IMR-90 (cell line): ENCODE measurements at regions not wholly inside any gene's neighbourhood (a gene's known extent, or its start where the extent isn't known, plus 50 kb on each side); places are given as distances from the start of the nearest gene placed in this dataset.

ENCODE experiments used
- ATAC-seq: fragments of 200-7000 bp; cut with Tn5 transposase; 2 replicates; pipeline ENCODE4 v1.9.1; 2020; ENCODE audit warnings: low read depth, mild to moderate bottlenecking, moderate library complexity
- BruUV-seq: library from RNA; stranded (reverse); fragments of 400-500 nt; replicated peaks from 2 replicates; lab custom pipeline; 2021; lab: Mats Ljungman, UMichigan
- CTCF ChIA-PET: fragments of 300-600 bp; formaldehyde crosslinking; extraction: SDS; loops from one replicate; lab custom pipeline; 2021; ENCODE audit warnings: antibody characterized with exemption; lab: Yijun Ruan, JAX
- POLR2A ChIA-PET: fragments of 300-600 bp; sonication (Branson Sonifier 250); formaldehyde crosslinking; loops from one replicate; lab custom pipeline; 2022; ENCODE audit warnings: antibody characterized with exemption; ENCODE audit not compliant: unreplicated experiment; lab: Charles Lee
- DNase-seq: peaks from one replicate; pipeline ENCODE4 v3.0.0; 2013
- H2AFZ ChIP-seq: replicated peaks from 2 replicates; pipeline ENCODE3; 2013; ENCODE audit warnings: low read length, mild to moderate bottlenecking; ENCODE audit not compliant: poor library complexity
- H2AK5ac ChIP-seq: 2 replicates; pipeline ENCODE4 v1.6.1; 2013; ENCODE audit warnings: low read depth, low read length, inconsistent platforms
- H2AK9ac ChIP-seq: replicated peaks from 2 replicates; pipeline ENCODE3; 2013; ENCODE audit warnings: mild to moderate bottlenecking, low read depth, low read length, moderate library complexity; ENCODE audit not compliant: poor library complexity
- H2BK120ac ChIP-seq: 2 replicates; pipeline ENCODE4 v1.6.1; 2013; ENCODE audit warnings: low read depth, low read length, inconsistent platforms
- H2BK15ac ChIP-seq: 3 replicates; pipeline ENCODE4 v1.6.1; 2013; ENCODE audit warnings: low read depth, low read length, inconsistent platforms
- H2BK20ac ChIP-seq: 2 replicates; pipeline ENCODE4 v1.6.1; 2013; ENCODE audit warnings: low read depth, mild to moderate bottlenecking, inconsistent platforms, low read length, moderate library complexity
- H2BK5ac ChIP-seq: 2 replicates; pipeline ENCODE4 v1.6.1; 2013; ENCODE audit warnings: mild to moderate bottlenecking, low read depth, low read length, inconsistent platforms; ENCODE audit not compliant: poor library complexity, severe bottlenecking
- H3K14ac ChIP-seq: replicated peaks from 2 replicates; pipeline ENCODE4 v1.6.1; 2013; ENCODE audit warnings: low read depth, low read length, inconsistent platforms
- H3K18ac ChIP-seq: 2 replicates; pipeline ENCODE4 v1.6.1; 2013; ENCODE audit warnings: low read depth, low read length, control low read depth
- H3K23ac ChIP-seq: 2 replicates; pipeline ENCODE4 v1.6.1; 2013; ENCODE audit warnings: low read depth, low read length, inconsistent platforms
- H3K27ac ChIP-seq: 2 replicates; pipeline ENCODE4 v1.5.1; 2013; ENCODE audit warnings: mild to moderate bottlenecking, control low read depth, low read length; ENCODE audit not compliant: insufficient read depth
- H3K27me3 ChIP-seq: 2 replicates; pipeline ENCODE4 v1.6.1; 2013; ENCODE audit warnings: low read length; ENCODE audit not compliant: control insufficient read depth, insufficient read depth
- H3K36me3 ChIP-seq: 2 replicates; pipeline ENCODE4 v1.6.1; 2013; ENCODE audit warnings: low read length, mixed read lengths; ENCODE audit not compliant: control insufficient read depth, insufficient read depth
- H3K4ac ChIP-seq: 2 replicates; pipeline ENCODE4 v1.6.1; 2013; ENCODE audit warnings: low read depth, low read length, inconsistent platforms
- H3K4me1 ChIP-seq: 2 replicates; pipeline ENCODE4 v1.6.1; 2013; ENCODE audit warnings: low read length, mixed read lengths; ENCODE audit not compliant: control insufficient read depth, insufficient read depth
- H3K4me2 ChIP-seq: 2 replicates; pipeline ENCODE4 v1.6.1; 2013; ENCODE audit warnings: low read depth, mild to moderate bottlenecking, control low read depth, low read length, moderate library complexity
- H3K4me3 ChIP-seq: 2 replicates; pipeline ENCODE4 v1.5.1; 2013; ENCODE audit warnings: low read depth, mild to moderate bottlenecking, control low read depth, low read length, moderate library complexity; ENCODE audit not compliant: insufficient read depth
- H3K56ac ChIP-seq: 2 replicates; pipeline ENCODE4 v1.6.1; 2013; ENCODE audit warnings: low read length, inconsistent platforms; ENCODE audit not compliant: insufficient read depth; ENCODE audit errors: extremely low read depth
- H3K79me1 ChIP-seq, 2 experiments: 2 replicates each; pipeline ENCODE4 v1.6.1; 2013; ENCODE audit warnings: low read length in 2 of 2, inconsistent platforms in 1 of 2, low read depth in 1 of 2
- H3K9ac ChIP-seq: 2 replicates; pipeline ENCODE4 v1.6.1; 2013; ENCODE audit warnings: low read depth, low read length, control low read depth
- H3K9me1 ChIP-seq: 2 replicates; pipeline ENCODE4 v1.6.1; 2013; ENCODE audit warnings: low read length, inconsistent platforms; ENCODE audit not compliant: insufficient read depth
- H3K9me3 ChIP-seq: 2 replicates; pipeline ENCODE4 v1.6.1; 2013; ENCODE audit warnings: low read length; ENCODE audit not compliant: control insufficient read depth, insufficient read depth
- H4K20me1 ChIP-seq: 2 replicates; pipeline ENCODE4 v1.6.1; 2013; ENCODE audit warnings: low read length, inconsistent platforms; ENCODE audit not compliant: insufficient read depth
- H4K5ac ChIP-seq: 2 replicates; pipeline ENCODE4 v1.6.1; 2013; ENCODE audit warnings: mild to moderate bottlenecking, low read depth, low read length, control low read depth
- H4K8ac ChIP-seq, 2 experiments: 2 replicates each; pipeline ENCODE4 v1.6.1; 2013; ENCODE audit warnings: low read depth in 2 of 2, low read length in 2 of 2, control low read depth in 1 of 2, inconsistent platforms in 1 of 2
- H4K91ac ChIP-seq: 2 replicates; pipeline ENCODE4 v1.6.1; 2013; ENCODE audit warnings: low read depth, low read length, inconsistent platforms; ENCODE audit not compliant: insufficient read depth
- FOS ChIP-seq: fragments of 150-350 bp; IDR thresholded peaks from 2 replicates; pipeline ENCODE4 v1.6.1; 2016; ENCODE audit warnings: low read depth, low read length
- POLR2A ChIP-seq: IDR thresholded peaks from 2 replicates; pipeline ENCODE4 v1.6.1; 2012; ENCODE audit warnings: mild to moderate bottlenecking, low read depth, low read length
- WGBS, 2 experiments: methylation state at CpG; one replicate each; pipeline versions ENCODE4 v1.1.5 to v1.1.7; 2013; ENCODE audit warnings: missing lambda C conversion rate in 2 of 2; ENCODE audit not compliant: insufficient read length in 1 of 2; ENCODE audit errors: extremely low coverage in 2 of 2; 5-methylcytosine and 5-hydroxymethylcytosine counted together
- dilution Hi-C: fragments of 300-500 bp; cut with HindIII; formaldehyde crosslinking; loops from one replicate; pipeline ENCODE4 v1.14.3; 2018; ENCODE audit warnings: low sequenced_read_pairs; ENCODE audit not compliant: unreplicated experiment
- in situ Hi-C: fragments of 300-500 bp; cut with MboI; formaldehyde crosslinking; loops from 3 replicates; pipeline ENCODE4 v1.14.3; 2019; ENCODE audit warnings: low sequenced_read_pairs, inconsistent platforms, mixed read lengths
- intact Hi-C: fragments of 100-400 bp; cut with micrococcal nuclease; formaldehyde crosslinking; loops from 2 replicates; pipeline ENCODE4 v1.10.0; 2022

DNA sequence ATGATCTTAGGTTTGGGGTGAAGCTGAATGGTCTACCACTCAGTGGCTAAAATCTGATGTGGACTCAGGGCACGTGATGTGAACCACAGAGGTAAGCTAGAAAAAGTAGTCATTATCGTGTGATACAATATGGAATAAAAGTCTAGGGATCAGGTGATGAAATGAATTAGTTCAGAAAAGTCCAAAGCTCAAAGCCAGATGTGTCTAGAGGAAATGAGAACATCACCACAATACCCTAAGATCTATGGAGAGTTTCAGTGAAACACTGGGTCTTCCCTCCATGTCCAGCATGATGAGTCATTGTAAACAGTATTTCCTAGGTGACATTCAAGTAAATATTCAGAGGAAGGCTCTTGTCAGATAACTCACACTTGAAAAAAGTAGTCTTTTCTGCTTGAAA is 1257.4 kb upstream of the ZEB2 start:
- BruUV-seq = no TSS peak
- H2AK5ac ChIP-seq = no peak overlapping the region
- H3K4me2 ChIP-seq = no peak overlapping the region
- TF ChIP-seq FOS (peak; percentile 56; the same call in 1 of the 2 replicates), POLR2A (no peak)
- no peaks in the 10 kb centered on the region for H3K9me3 ChIP-seq
- ChIA-PET CTCF (no interaction called here), POLR2A (interaction anchor here (0.6 to 0.7 kb wide), 2 partner anchors 354 to 771 kb away, joined by 3 to 5 read pairs; no protein-coding TSS in a partner anchor)
- no peak overlapping the region for H2AFZ ChIP-seq
- dilution Hi-C loops (no loop called here), intact Hi-C loops (no loop called here), in situ Hi-C loops (no loop called here)
- no peak overlapping the region for H2AK9ac ChIP-seq
- H3K27me3 ChIP-seq = no peaks in the 10 kb centered on the region
- H2BK120ac ChIP-seq = no peak overlapping the region
- H3K23ac ChIP-seq = no peak overlapping the region
- no peak overlapping the region for H3K18ac ChIP-seq
- H2BK5ac ChIP-seq = no peak overlapping the region
- H4K20me1 ChIP-seq = no peaks in the 10 kb centered on the region
- no peak overlapping the region for H3K56ac ChIP-seq
- ATAC-seq = peak; percentile 42; the same call in 1 of the 2 replicates
- H4K8ac ChIP-seq = no peak overlapping the region
- no peaks in the 10 kb centered on the region for H3K36me3 ChIP-seq
- H3K4me3 ChIP-seq = no peak overlapping the region
- H3K4me1 ChIP-seq = no peaks in the 10 kb centered on the region
- H3K79me1 ChIP-seq = no peaks in the 10 kb centered on the region
- H4K91ac ChIP-seq = no peak overlapping the region
- H3K9ac ChIP-seq = no peak overlapping the region
- no peak overlapping the region for H2BK20ac ChIP-seq
- H2BK15ac ChIP-seq = no peak overlapping the region
- H3K14ac ChIP-seq = no peak overlapping the region
- whole genome bisulfite sequencing, 2 experiments = 100% methylated on average over 1 of the region's 2 CpGs; no CpG with 5 or more reads in 1 of the 2 experiments
- H3K9me1 ChIP-seq = no peaks in the 10 kb centered on the region
- H3K4ac ChIP-seq = no peak overlapping the region
- no peak overlapping the region for H3K27ac ChIP-seq
- H4K5ac ChIP-seq = no peak overlapping the region
- peak; percentile 77 for DNase-seq
